GM12873 (cell line): ENCODE measurements at regions not wholly inside any gene's neighbourhood (a gene's known extent, or its start where the extent isn't known, plus 50 kb on each side); places are given as distances from the start of the nearest gene placed in this dataset.

Source experiments
- TF ChIP-seq, protein P1 (sequence below): IDR thresholded peaks from 2 replicates; pipeline ENCODE4 v1.5.1; 2012; ENCODE audit warnings: low read depth, mild to moderate bottlenecking, moderate library complexity, low read length, control low read depth; ENCODE audit not compliant: insufficient read depth; ENCODE audit errors: missing control alignments

GRCh38 chr10:100612601-100613595, 77.2 kb downstream of the HIF1AN start:
- TF ChIP-seq, protein P1, sequence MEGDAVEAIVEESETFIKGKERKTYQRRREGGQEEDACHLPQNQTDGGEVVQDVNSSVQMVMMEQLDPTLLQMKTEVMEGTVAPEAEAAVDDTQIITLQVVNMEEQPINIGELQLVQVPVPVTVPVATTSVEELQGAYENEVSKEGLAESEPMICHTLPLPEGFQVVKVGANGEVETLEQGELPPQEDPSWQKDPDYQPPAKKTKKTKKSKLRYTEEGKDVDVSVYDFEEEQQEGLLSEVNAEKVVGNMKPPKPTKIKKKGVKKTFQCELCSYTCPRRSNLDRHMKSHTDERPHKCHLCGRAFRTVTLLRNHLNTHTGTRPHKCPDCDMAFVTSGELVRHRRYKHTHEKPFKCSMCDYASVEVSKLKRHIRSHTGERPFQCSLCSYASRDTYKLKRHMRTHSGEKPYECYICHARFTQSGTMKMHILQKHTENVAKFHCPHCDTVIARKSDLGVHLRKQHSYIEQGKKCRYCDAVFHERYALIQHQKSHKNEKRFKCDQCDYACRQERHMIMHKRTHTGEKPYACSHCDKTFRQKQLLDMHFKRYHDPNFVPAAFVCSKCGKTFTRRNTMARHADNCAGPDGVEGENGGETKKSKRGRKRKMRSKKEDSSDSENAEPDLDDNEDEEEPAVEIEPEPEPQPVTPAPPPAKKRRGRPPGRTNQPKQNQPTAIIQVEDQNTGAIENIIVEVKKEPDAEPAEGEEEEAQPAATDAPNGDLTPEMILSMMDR = no peak

GRCh38 chr10:100613846-100614245, 78.1 kb downstream of the HIF1AN start:
- TF ChIP-seq, protein P1 = no peak

GRCh38 chr10:100614429-100615095, 78.8 kb downstream of the HIF1AN start:
- TF ChIP-seq, protein P1 = no peak

- TF ChIP-seq, protein P1 = no peak
These were observed 79.5 kb downstream of the HIF1AN start for GRCh38 chr10:100615241-100615640.

- TF ChIP-seq, protein P1 = no peak
These were observed 80.2 kb downstream of the HIF1AN start for GRCh38 chr10:100615908-100616307.

DNA sequence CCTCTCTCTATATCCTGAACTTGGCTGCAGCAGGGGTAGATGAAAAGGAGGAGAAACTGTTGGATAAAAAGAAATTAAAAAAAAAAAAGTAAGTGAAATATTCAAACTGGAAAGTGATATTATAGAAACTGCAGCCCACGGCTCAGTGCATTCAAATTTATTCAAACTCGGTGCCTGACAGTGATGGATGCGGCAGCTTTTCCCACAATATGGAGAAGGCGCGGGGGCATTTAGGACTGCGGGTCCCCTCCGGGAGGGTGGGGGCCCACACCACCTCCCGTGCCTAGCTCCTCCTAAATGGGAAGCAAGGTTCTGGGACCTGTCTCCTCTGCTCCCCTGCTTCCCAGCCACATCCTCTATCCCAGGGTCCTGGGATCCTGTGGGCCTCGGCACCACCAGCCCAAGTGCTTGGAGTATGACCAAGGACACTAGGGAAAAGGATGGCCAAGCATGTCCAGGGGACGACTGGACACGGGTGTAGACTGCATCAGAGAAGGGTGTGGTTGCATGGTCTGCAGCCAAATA, 82.4 kb downstream of the HIF1AN start:
- TF ChIP-seq, protein P1 = no peak

GRCh38 chr10:100618632-100619255, 83.0 kb downstream of the HIF1AN start:
- TF ChIP-seq, protein P1 = no peak
